Keratinocyte (primary cell): ENCODE measurements at regions not wholly inside any gene's neighbourhood (a gene's known extent, or its start where the extent isn't known, plus 50 kb on each side); places are given as distances from the start of the nearest gene placed in this dataset.

Source experiments
- DNase-seq: peaks from one replicate; pipeline ENCODE4 v3.0.0-alpha.2; 2011; ENCODE audit warnings: low read depth, missing footprints, low spot score
- FAIRE-seq: peaks from 2 replicates; lab custom pipeline; 2011; peaks lifted over from hg19 to GRCh38; lab: Jason Lieb, UNC
- H2AFZ ChIP-seq: 2 replicates; pipeline ENCODE4 v1.6.0; 2012; ENCODE audit warnings: low read length, control low read depth, inconsistent platforms; ENCODE audit not compliant: control insufficient read depth
- H3K27ac ChIP-seq: 2 replicates; pipeline ENCODE4 v1.5.1; 2011; ENCODE audit warnings: low read length; ENCODE audit not compliant: control insufficient read depth, insufficient read depth
- H3K27me3 ChIP-seq: 3 replicates; pipeline ENCODE4 v1.6.0; 2011; ENCODE audit warnings: low read length; ENCODE audit not compliant: control insufficient read depth, insufficient read depth; ENCODE audit errors: extremely low read depth
- H3K36me3 ChIP-seq, 2 experiments: 2 replicates in 1 of 2; 3 replicates in 1 of 2; pipeline ENCODE4 v1.5.1; 2011; ENCODE audit warnings: low read length in 2 of 2, mild to moderate bottlenecking in 1 of 2; ENCODE audit not compliant: control insufficient read depth in 2 of 2, insufficient read depth in 2 of 2; ENCODE audit errors: extremely low read depth in 1 of 2
- H3K4me1 ChIP-seq: 3 replicates; pipeline ENCODE4 v1.5.1; 2011; ENCODE audit warnings: low read length; ENCODE audit not compliant: control insufficient read depth, insufficient read depth; ENCODE audit errors: extremely low read depth
- H3K4me2 ChIP-seq: 3 replicates; pipeline ENCODE4 v1.6.0; 2011; ENCODE audit warnings: low read depth, low read length; ENCODE audit not compliant: control insufficient read depth, insufficient read depth; ENCODE audit errors: extremely low read depth
- H3K4me3 ChIP-seq, 3 experiments: fragments of 200-600 bp in 1 of 3; sonication (generic) in 1 of 3; 2 replicates in 2 of 3; 3 replicates in 1 of 3; pipeline ENCODE4 v1.5.1; 2011 to 2016; ENCODE audit warnings: low read length in 3 of 3, mild to moderate bottlenecking in 3 of 3, control low read depth in 2 of 3, inconsistent platforms in 1 of 3, low read depth in 1 of 3, mixed read lengths in 1 of 3, mixed run types in 1 of 3, moderate library complexity in 1 of 3; ENCODE audit not compliant: control insufficient read depth in 2 of 3, insufficient read depth in 2 of 3; ENCODE audit errors: extremely low read depth in 1 of 3
- H3K79me2 ChIP-seq: 2 replicates; pipeline ENCODE4 v1.6.0; 2012; ENCODE audit warnings: low read length; ENCODE audit not compliant: control insufficient read depth, insufficient read depth
- H3K9ac ChIP-seq: 3 replicates; pipeline ENCODE4 v1.6.0; 2011; ENCODE audit warnings: low read length; ENCODE audit not compliant: control insufficient read depth, insufficient read depth; ENCODE audit errors: extremely low read depth
- H3K9me1 ChIP-seq: 3 replicates; pipeline ENCODE4 v1.6.0; 2011; ENCODE audit warnings: low read length; ENCODE audit not compliant: control insufficient read depth, insufficient read depth; ENCODE audit errors: extremely low read depth
- H3K9me3 ChIP-seq: 2 replicates; pipeline ENCODE4 v1.5.1; 2012; ENCODE audit warnings: low read depth, low read length; ENCODE audit not compliant: control insufficient read depth
- H4K20me1 ChIP-seq: 3 replicates; pipeline ENCODE4 v1.6.0; 2011; ENCODE audit warnings: low read length; ENCODE audit not compliant: control insufficient read depth, insufficient read depth; ENCODE audit errors: extremely low read depth
- EZH2 ChIP-seq: IDR thresholded peaks from one replicate; pipeline ENCODE4 v1.6.1; 2012; ENCODE audit warnings: inconsistent platforms, mild to moderate bottlenecking, low read length, moderate library complexity
- dilution Hi-C: fragments of 300-500 bp; cut with MboI; formaldehyde crosslinking; loops from one replicate; pipeline ENCODE4 v1.7.0; 2020; ENCODE audit warnings: low sequenced_read_pairs; ENCODE audit not compliant: extremely low pct_ligation_motif_present
- TF ChIP-seq, protein P1 (sequence below), 3 experiments: IDR thresholded peaks in 1 of 3; conservative IDR thresholded peaks in 1 of 3; optimal IDR thresholded peaks in 1 of 3; 2 replicates in 2 of 3; 3 replicates in 1 of 3; pipeline versions ENCODE3 to v1.5.1; 2011; ENCODE audit warnings: low read length in 3 of 3, mild to moderate bottlenecking in 3 of 3, moderate library complexity in 2 of 3, control low read depth in 1 of 3, inconsistent platforms in 1 of 3; ENCODE audit not compliant: insufficient read depth in 2 of 3; ENCODE audit errors: extremely low read depth in 1 of 3

GRCh38 chr1:194534784-194535183 is 1348.4 kb upstream of the B3GALT2 start:
- no peaks in the 10 kb centered on the region for H4K20me1 ChIP-seq
- H3K36me3 ChIP-seq: no peaks in the 10 kb centered on the region
- H3K9ac ChIP-seq: no peak overlapping the region
- no peaks in the 10 kb centered on the region for H3K79me2 ChIP-seq
- dilution Hi-C loops: no loop called here
- H3K4me1 ChIP-seq: peaks cover 6% of the 10 kb centered on the region
- DNase-seq: no peak
- no peak for FAIRE-seq
- H3K27me3 ChIP-seq: no peaks in the 10 kb centered on the region
- no peak overlapping the region for H3K4me3 ChIP-seq
- no peak for TF ChIP-seq EZH2
- TF ChIP-seq, protein P1, sequence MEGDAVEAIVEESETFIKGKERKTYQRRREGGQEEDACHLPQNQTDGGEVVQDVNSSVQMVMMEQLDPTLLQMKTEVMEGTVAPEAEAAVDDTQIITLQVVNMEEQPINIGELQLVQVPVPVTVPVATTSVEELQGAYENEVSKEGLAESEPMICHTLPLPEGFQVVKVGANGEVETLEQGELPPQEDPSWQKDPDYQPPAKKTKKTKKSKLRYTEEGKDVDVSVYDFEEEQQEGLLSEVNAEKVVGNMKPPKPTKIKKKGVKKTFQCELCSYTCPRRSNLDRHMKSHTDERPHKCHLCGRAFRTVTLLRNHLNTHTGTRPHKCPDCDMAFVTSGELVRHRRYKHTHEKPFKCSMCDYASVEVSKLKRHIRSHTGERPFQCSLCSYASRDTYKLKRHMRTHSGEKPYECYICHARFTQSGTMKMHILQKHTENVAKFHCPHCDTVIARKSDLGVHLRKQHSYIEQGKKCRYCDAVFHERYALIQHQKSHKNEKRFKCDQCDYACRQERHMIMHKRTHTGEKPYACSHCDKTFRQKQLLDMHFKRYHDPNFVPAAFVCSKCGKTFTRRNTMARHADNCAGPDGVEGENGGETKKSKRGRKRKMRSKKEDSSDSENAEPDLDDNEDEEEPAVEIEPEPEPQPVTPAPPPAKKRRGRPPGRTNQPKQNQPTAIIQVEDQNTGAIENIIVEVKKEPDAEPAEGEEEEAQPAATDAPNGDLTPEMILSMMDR (optimal IDR thresholded peaks at IDR 0.05 in 1 of 3, IDR thresholded peaks at IDR 0.05 in 1 of 3, conservative IDR thresholded peaks at IDR 0.05 in 1 of 3; ENCODE audit: extremely low read depth in 1 of 3, insufficient read depth in 2 of 3, low read length in 3 of 3): no peak
- no peaks in the 10 kb centered on the region for H3K9me1 ChIP-seq
- H3K27ac ChIP-seq: no peak overlapping the region
- no peak overlapping the region for H3K4me2 ChIP-seq
- H3K9me3 ChIP-seq: no peaks in the 10 kb centered on the region
- H2AFZ ChIP-seq: peak overlapping the region; percentile 82

GRCh38 chr1:194533641-194534040 is 1347.2 kb upstream of the B3GALT2 start:
- Histone ChIP-seq H3K27ac (no peak overlapping the region), H3K79me2 (no peaks in the 10 kb centered on the region), H3K36me3 (no peaks in the 10 kb centered on the region), H3K4me1 (peaks cover 6% of the 10 kb centered on the region), H3K4me2 (no peak overlapping the region), H3K9me1 (no peaks in the 10 kb centered on the region), H4K20me1 (no peaks in the 10 kb centered on the region), H3K9me3 (no peaks in the 10 kb centered on the region), H3K4me3 (no peak overlapping the region), H3K27me3 (no peaks in the 10 kb centered on the region), H3K9ac (no peak overlapping the region), H2AFZ (no peak overlapping the region)
- DNase-seq: no peak
- dilution Hi-C loops: no loop called here
- FAIRE-seq: no peak
- TF ChIP-seq, protein P1 (optimal IDR thresholded peaks at IDR 0.05 in 1 of 3, IDR thresholded peaks at IDR 0.05 in 1 of 3, conservative IDR thresholded peaks at IDR 0.05 in 1 of 3; ENCODE audit: extremely low read depth in 1 of 3, insufficient read depth in 2 of 3, low read length in 3 of 3): no peak
- TF ChIP-seq EZH2: no peak
